Activated CD8-positive, alpha-beta memory T cell treated with anti-CD3 and anti-CD28 coated beads, Interleukin-2, amount 50 U/mL, for 24 hours (primary cell): ENCODE measurements at regions not wholly inside any gene's neighbourhood (a gene's known extent, or its start where the extent isn't known, plus 50 kb on each side); places are given as distances from the start of the nearest gene placed in this dataset.
A peak's percentile ranks its signal among the peaks of the same experiment; 100 is the strongest.

ENCODE experiments used
- DNase-seq: peaks from one replicate; pipeline ENCODE4 v3.0.0-alpha.2; 2020; ENCODE audit errors: extremely low read depth

GRCh38 chr15:96262097-96262496, 68.4 kb upstream of the NR2F2 start:
- DNase-seq: no peak

GRCh38 chr15:96262549-96263489, 67.7 kb upstream of the NR2F2 start:
- DNase-seq: no peak

GRCh38 chr15:96264351-96264798, 66.1 kb upstream of the NR2F2 start:
- DNase-seq: no peak

GRCh38 chr15:96264801-96265515, 65.5 kb upstream of the NR2F2 start:
- DNase-seq: no peak

GRCh38 chr15:96266456-96266855, 64.0 kb upstream of the NR2F2 start:
- no peak for DNase-seq

- no peak for DNase-seq
These were observed 63.0 kb upstream of the NR2F2 start for GRCh38 chr15:96267463-96267862.

GRCh38 chr15:96268442-96269204, 61.9 kb upstream of the NR2F2 start:
- no peak for DNase-seq

- no peak for DNase-seq
These were observed 59.8 kb upstream of the NR2F2 start for GRCh38 chr15:96270581-96271172.

GRCh38 chr15:96272427-96272826, 58.1 kb upstream of the NR2F2 start:
- DNase-seq: no peak

- peak; percentile 1 for DNase-seq
These were observed 57.0 kb upstream of the NR2F2 start for GRCh38 chr15:96273317-96274086.

GRCh38 chr15:96274087-96274440, 56.4 kb upstream of the NR2F2 start:
- no peak for DNase-seq

GRCh38 chr15:96274698-96275097, 55.8 kb upstream of the NR2F2 start:
- no peak for DNase-seq

- DNase-seq: no peak
These were observed 53.9 kb upstream of the NR2F2 start for GRCh38 chr15:96276438-96277210.
